C4-2B (cell line): ENCODE measurements at regions not wholly inside any gene's neighbourhood (a gene's known extent, or its start where the extent isn't known, plus 50 kb on each side); places are given as distances from the start of the nearest gene placed in this dataset.

Experiments used
- CTCF ChIP-seq: fragments of 450-650 bp; conservative IDR thresholded peaks from 2 replicates; pipeline ENCODE4 v1.5.1; 2017; ENCODE audit warnings: mild to moderate bottlenecking
- ZFX ChIP-seq: fragments of 450-650 bp; IDR thresholded peaks from 2 replicates; pipeline ENCODE4 v1.6.1; 2017

DNA sequence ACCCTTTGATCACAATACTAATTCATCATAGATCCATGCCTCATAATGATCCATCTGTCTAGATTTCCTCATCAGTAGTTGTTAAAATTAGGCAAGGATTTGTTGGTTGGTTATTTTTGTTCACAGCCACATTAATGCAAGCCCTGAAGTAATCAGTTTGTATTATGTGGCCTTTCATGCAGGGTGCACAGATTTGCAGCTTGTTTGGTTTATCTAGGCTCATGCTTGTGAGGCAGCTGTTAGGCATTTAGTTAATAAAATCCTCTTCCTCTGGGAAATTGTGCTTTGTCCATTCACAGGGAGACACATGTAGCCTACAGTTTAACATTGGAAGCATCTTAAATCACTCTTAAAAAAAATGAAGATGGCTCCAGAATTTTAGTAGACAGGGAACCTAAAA, 162.8 kb upstream of the ZNF385D start:
- TF ChIP-seq CTCF (no peak), ZFX (no peak)
